HG03066 (cell line): ENCODE measurements at regions not wholly inside any gene's neighbourhood (a gene's known extent, or its start where the extent isn't known, plus 50 kb on each side); places are given as distances from the start of the nearest gene placed in this dataset.
"Not testable (repeated sequence)": the region's sequence is repeated elsewhere in the genome, so short reads cannot be mapped to it uniquely, and the experiment has no call there.

ENCODE experiments used
- ATAC-seq: cut with Tn5 transposase; IDR thresholded peaks from one replicate; pipeline ENCODE4 v1.9.1; 2021; ENCODE audit warnings: low read depth; ENCODE audit not compliant: unreplicated experiment

DNA sequence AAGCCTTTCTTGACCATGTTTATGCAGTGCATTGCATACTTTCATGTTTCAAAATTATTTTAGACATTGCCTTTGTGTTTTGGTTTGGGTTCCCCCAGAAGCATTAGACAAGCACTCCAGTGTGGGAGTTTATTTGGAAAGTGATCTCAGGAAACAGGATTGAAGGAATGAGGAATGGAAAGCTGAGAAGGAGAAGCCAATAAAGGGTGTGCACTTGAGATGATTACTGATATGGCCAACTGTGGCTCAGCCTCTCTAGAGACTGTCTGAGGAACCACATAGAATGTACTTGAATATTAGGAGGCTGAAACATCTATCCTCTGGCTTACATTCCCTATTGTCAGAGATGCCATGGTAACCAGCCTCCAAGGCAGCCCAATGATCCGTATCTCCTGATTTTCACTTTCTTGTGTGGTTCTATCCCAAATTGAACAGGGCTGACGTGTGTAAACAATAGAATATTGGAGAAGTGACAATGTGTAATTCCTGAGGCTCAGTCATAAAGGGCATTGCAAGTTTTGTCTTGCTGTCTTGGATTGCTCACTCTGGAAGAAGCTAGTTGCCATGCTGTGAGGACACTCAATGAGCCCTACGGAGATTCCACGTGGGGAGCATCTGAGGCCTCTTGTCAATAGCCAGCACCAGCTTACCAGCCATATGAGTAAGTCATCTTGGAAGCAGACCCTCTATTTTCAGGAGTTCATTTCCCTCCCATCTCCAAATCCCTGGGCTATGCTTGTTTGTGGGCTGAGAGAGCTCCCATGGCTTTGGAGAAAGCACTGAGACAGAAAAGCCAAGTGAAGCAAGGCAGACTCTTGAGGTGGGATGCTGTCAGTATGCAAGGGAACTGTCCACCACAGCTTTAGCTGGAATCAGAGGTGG lies 84.7 kb downstream of the SCN11A start:
- no peak for ATAC-seq

GRCh38 chr3:38964646-38965045 lies 87.1 kb downstream of the SCN11A start:
- ATAC-seq, result no peak

DNA sequence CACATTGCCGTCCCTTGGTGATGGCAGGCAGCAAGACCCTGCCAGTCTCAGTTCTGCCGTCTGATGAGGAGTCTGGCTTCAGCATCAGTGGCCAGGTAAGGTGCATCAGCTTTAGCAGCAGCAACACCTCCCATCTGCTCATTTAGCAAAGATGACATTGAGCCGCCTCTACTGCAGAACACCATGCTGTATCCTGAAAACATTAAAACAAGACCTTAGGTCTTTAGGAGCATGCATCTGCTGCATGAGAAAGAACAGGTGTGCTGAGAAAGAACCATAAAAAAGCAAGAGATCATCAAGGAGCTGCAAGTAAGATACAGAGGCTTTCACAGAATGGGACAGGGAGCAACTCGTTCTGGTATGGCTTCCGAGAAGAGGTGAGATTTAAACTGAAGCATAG lies 87.5 kb downstream of the SCN11A start:
- no peak for ATAC-seq

DNA sequence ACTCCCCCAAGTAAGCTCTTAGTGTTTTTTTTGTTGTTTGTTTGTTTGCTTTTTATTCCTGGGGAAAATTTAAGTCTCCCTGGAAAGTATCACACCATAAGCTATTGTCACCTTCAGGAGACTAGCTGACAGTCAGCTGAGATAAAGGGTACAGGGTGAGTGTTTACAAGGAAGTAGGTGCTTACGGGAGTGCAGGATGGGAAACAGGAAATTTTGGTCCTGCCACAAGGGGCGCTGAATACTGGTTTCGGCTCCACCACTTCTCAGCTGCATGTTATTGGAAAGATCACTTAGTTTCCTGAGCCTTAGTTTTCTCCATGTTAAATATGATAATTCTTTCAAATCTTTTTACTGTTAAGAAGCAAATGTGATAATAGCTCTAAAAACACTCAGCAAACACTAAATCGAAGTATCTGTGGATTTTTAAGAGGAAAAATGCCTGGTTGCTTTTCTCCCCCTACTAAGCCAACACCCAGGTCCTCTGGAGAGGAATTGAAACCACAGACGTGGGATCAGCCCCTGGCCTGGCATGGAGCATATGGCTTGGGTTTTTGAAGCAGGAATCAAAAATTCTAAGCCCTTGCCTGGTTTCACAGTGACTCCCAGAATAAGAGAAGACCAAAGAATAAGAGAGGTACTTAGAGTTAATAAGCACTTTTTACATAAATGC lies 90.7 kb downstream of the SCN11A start:
- ATAC-seq, result no peak

DNA sequence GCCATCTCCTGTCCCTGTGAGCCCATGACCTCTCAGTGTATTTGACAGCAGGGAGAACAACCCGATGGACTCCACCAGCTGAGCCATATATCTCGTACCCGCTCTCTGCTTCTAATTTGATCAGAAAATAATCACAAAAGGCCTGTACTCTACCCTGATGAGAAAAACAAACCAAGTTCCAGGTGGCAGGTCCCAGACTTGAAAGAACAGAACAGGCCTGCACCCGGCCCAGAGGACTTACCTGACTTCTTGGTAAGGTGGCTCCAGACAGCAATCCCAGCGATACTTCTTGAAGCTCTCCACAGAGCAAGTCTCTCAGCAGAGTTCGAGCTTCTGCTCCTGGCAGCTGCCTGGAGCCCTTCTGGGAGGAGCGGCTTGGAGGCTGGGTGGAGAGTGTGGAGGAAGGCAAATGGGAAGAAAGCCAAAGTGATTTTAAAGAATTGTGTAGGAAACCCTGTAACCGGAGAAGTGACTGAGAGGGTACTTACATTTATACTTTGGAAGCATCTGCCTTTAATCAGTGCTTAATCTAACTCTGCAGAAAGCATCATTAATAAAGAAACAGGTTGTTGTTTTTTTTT lies 91.6 kb downstream of the SCN11A start:
- no peak for ATAC-seq

DNA sequence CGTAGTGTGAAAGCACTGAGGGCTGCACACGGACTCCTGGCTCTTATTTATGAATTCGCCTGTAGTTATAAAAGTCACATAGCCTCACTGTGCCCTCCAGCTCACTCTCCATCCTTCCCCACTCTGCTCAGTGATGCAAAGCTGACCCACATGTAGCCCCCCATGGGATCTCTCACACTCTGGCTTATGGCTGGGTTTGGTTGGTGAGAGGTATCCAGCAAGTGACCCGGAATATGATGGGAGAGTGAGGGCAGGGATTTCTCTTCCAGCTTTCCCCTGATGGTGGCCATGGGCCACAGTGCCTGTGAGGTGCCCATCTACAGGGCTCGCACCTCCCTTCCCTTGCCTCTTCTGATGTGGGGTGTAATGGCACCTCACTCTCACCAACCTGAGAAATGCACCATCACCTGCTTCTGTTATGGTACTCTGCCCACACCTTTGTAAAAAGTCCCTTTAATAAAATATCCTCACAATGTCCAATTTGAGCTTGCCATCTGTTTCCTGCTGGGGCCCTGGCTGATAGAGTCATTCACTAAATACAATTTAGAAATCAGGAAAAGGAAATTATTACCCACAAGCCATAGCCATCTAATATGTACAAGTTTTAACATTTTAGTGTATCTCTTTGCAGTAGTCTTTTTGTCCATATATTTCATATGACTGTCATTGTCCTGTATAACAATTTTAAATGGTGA lies 93.6 kb downstream of the SCN11A start:
- ATAC-seq, result no peak

DNA sequence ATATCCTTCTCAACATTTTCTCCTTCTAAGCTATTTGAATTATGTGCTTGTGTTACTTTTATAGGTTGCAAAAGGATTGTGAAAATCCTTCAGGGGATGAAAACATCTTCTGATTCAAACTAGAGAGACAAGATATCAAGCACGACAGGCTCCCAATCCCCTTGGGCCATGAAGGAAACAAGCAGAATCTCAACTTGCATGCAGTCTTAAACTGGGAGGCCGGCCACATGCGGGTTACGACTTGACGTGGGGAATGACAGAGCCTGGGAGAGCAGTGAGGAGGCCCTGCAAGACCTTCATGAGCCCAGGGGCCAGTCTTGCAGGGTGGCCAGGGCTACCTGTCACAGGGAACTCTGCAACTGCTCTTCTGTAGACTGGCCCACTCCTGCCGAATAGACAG lies 94.4 kb downstream of the SCN11A start:
- ATAC-seq, result no peak

GRCh38 chr3:38952721-38953120 lies 99.0 kb downstream of the SCN11A start:
- no peak for ATAC-seq

DNA sequence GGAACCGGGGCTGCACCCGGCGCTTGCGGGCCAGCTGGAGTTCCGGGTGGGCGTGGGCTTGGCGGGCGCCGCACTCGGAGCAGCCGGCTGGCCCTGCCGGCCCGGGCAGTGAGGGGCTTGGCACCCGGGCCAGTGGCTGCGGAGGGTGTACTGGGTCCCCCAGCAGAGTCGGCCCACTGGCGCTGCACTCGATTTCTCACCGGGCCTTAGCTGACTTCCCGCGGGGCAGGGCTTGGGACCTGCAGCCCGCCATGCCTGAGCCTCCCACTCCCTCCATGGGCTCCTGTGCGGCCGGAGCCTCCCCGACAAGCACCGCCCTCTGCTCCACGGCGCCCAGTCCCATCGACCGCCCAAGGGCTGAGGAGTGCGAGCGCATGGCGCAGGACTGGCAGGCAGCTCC lies 100.6 kb downstream of the SCN11A start:
- not testable (repeated sequence) for ATAC-seq

DNA sequence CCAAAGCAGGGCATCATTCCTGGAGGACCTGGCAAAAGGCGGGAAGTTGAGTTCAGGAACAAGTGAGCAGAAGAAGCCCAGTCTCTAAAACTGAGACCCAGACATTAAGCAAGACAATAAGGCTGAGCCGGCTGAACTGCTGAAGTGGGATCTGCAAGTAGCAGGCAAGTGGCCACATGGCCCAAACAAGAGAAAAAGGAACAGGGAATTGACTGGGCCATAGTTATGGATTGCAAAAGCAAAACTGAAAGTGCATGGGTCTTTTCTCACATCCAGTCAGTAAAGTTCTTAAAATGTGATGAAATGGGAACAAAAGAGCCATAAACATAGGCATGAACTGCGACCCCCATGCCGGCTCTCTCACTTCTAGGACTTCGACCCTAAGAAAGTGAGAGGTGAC lies 101.2 kb downstream of the SCN11A start:
- no peak for ATAC-seq

GRCh38 chr3:38949994-38950393 lies 101.8 kb downstream of the SCN11A start:
- ATAC-seq, result no peak

DNA sequence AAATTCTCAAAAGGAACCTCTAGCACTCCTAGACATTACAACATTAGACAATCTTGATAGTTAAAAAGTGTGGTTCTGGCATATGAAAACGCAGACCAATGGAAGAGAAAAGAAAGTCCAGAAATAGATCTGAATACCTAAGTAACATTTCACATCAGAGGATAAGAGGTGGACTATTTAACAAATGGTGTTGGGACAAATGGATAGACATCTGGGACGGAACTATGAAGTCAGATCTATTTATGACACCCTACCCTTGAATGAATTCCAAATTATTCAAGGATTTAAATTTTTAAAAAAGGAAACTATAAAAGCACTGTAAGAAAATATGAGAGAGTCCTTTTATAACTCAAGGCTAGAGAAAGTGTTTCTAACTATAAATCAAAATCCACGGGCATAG lies 111.3 kb downstream of the SCN11A start:
- ATAC-seq, result no peak

- no peak for ATAC-seq
These were observed 109.3 kb upstream of the SCN10A start for GRCh38 chr3:38925351-38925750.

DNA sequence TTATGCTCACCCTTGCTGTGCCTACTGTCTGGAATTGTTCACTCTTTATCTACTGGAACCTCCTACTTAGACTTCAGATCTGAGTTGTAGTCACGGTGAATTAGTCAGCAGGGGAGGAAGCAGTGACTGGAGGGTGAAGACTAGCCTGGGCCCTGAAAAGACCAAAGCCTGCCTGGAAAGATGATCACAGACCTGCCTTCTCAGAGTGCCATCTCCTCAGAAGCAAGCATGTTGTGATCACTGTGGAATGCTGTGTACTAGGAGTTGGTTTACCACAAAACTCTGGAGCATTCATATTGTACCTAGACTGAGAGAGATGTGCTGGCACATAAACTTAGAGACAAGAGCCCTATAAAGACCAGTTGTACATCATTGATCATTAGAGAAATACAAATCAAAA lies 100.7 kb upstream of the SCN10A start:
- ATAC-seq, result no peak

GRCh38 chr3:38907426-38907825 lies 91.4 kb upstream of the SCN10A start:
- ATAC-seq, result no peak

GRCh38 chr3:38890426-38890825 lies 74.4 kb upstream of the SCN10A start:
- ATAC-seq, result no peak

- no peak for ATAC-seq
These were observed 62.6 kb upstream of the SCN10A start for GRCh38 chr3:38878646-38879045.
